NCI-H2107 treated with DMSO at 0.1 percent for 48 hours (cell line): ENCODE measurements at regions not wholly inside any gene's neighbourhood (a gene's known extent, or its start where the extent isn't known, plus 50 kb on each side); places are given as distances from the start of the nearest gene placed in this dataset.
A peak's percentile ranks its signal among the peaks of the same experiment; 100 is the strongest.
"Not testable (repeated sequence)": the region's sequence is repeated elsewhere in the genome, so short reads cannot be mapped to it uniquely, and the experiment has no call there.

Experiments
- DNase-seq: peaks from one replicate; lab custom pipeline; 2025; ENCODE audit not compliant: unreplicated experiment; lab: John Stamatoyannopoulos, UW

- no peak for DNase-seq
Measured at GRCh38 chr10:25707976-25708671, 225.9 kb upstream of the MYO3A start.

DNA sequence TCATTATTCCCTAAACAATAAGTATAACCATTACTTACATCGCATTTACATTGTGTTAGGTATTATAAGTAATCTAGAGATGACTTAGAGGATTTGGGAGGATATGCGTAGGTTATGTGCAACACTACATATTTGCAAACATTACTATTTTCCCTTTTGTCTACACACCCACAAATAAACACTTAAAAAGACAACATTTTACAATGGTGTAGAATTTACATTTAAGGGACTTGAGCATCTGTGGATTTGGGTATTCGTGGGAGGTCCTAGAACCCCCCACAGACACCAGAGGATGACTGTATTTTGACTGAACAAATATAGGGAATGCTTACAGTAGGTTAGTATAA, 220.2 kb upstream of the MYO3A start:
- DNase-seq: no peak

GRCh38 chr10:25724241-25724640, 209.8 kb upstream of the MYO3A start:
- DNase-seq: no peak

DNA sequence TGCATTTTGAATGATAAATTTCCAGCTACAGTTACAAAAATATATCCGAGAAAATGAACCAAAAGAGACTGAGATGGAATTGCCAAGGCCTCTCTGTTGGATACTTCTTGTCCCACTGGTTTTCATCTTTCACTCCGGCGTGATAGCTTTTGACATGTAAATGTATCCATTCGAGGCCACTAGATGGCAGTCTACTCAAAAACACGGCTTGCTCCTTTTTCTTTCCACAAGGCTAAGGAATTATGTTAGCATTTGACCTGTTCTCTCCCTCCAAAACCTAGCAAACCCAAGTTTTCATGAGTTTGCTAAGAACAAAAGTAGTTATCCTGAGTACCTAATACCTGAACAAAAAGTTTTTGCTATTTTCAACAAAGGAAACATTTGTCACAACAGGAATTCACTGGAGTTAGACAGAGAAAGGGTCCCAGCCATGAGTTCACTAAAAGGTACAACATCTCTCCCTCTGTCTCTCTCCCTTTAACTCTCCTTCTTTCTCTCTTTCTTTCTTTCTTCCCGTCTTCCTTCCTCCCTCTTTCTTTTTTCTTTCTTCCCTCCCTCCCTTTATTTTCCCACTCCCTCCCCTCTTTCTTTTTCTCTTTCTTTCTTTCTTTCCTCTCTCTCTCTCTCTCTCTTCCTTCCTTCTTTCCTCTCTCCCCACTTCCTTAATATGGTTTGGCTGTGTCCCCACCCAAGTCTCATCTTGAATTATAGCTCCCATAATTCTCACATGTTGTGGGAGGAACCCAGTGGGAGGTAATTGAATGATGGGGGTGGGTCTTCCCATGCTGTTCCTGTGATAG, 207.9 kb upstream of the MYO3A start:
- DNase-seq: peak; percentile 60

DNA sequence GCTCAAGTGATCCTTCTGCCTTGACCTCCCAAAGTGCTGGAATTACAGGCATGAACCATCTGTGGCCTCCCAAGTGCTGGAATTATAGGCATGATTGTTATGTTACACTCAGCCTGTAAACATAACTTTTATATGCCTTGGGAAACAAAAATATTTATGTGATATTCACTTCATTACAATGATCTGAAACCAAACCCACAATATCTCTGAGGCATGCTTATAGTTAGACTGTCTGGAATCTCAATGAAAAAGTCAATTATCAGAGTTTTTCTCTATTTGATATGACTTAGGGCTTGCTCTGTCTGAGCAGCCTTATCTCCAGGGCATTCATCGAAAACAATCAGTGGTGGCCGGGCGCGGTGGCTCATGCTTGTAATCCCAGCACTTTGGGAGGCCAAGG, 195.3 kb upstream of the MYO3A start:
- no peak for DNase-seq

GRCh38 chr10:25743832-25744231, 190.2 kb upstream of the MYO3A start:
- no peak for DNase-seq

- no peak for DNase-seq
Measured at GRCh38 chr10:25744574-25744973, 189.5 kb upstream of the MYO3A start.

- no peak for DNase-seq
Measured at GRCh38 chr10:25745976-25746375, 188.1 kb upstream of the MYO3A start.

DNA sequence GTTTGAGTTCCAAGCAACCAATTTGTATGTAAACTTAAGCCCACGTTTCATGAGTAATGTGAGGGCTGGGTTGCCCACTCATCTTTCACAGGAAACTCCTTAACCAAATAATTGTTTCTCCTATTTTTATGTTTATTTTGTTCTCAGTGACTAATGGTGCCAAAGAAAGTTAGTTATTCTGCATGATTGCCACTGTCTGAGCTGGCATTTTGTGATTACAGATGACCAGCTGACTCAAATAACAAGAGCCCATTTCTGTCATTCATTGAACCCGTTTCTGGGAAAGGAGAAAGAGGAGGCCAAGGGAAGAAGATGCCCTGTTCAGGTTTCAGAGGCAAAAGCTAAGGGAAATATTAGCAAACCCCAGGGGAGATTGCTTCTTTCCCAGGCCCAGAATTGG, 186.9 kb upstream of the MYO3A start:
- DNase-seq: no peak

DNA sequence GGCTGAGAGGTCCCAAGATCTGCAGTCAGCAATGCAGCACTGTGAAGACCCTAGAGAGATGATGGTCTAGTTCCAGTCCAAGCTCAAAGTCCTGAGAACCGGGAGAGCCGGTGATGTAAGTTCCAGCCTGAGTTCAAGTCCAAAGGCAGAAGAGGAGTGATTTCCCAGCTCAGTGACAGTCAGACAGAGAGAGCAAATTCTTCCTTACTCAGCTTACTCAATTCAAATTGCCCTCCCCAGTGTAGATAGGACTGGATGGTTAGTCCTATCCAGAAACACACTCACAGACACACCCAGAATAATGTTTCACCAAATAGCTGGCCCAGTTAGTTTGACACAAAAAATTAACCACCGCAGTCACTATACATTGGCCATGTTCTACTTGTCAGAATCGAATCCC, 185.5 kb upstream of the MYO3A start:
- no peak for DNase-seq

DNA sequence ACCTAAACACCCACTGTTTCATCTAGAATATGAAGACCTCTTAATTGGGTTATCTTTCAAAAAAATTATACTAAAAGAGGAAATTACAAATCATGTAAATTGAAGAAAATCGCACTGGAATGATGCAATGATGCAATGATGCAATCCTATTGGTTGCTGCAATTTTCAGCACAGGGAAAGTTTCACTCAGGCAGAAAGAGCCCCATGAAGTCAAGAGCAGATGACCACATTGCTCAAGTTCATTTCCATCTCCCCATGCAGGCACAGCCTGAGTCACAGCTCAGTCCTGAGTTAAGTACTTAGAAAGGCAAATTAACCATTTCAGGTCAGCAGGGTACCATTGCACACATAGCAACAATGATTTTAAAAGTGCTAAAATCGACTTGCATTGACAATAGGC, 180.3 kb upstream of the MYO3A start:
- DNase-seq: no peak

DNA sequence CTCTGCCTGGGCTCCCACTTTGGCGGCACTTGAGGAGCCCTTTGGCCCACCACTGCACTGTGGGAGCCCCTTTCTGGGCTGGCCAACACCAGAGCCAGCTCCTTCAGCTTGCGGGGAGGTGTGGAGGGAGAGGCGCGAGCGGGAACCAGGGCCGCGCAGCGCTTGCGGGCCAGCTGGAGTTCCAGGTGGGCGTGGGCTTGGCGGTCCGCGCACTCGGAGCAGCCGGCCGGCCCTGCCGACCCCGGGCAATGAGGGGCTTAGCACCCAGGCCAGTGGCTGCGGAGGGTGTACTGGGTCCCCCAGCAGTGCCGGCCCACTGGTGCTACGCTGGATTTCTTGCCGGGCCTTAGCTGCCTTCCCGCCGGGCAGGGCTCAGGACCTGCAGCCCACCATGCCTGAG, 178.2 kb upstream of the MYO3A start:
- not testable (repeated sequence) for DNase-seq

GRCh38 chr10:25756784-25757183, 177.2 kb upstream of the MYO3A start:
- DNase-seq: no peak

DNA sequence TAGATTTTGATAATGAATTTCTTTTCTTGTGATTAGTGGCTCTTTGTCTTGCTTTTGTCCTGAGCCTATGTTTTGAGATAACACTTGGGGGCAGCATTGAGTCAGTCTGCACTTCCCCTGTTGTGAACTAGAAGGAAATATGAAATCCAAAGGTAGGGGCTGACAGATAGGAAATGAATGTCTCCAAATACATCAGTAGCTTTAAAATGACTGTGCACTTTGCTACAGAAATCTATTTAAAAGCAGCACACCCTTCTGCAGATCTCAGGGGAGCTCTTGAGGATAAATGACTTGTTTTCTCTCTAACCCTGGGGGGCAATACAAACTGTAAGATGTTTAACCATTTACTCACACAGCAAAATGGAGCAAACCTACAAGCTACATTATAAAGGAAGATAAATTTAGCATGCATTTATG, 176.0 kb upstream of the MYO3A start:
- DNase-seq: peak; percentile 71

DNA sequence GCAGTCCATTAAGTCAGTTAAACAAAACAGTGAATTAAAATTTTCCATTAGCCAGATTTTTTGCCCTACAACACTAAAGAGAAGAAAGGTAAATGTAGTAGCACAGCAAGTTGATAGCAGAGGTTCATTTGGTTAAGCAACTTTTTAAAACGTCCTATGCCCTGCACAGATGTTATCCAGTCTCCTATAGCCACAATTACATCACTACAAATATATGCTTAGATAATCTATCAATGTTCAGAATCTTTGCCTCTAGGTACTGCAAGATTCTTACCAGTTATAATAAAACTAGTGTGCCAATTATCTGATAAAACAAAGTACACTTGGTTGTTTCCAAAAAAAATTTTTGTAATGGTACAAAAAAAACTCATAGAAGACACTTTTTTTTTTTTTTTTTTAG, 175.5 kb upstream of the MYO3A start:
- DNase-seq: peak; percentile 15

- DNase-seq: no peak
Measured at GRCh38 chr10:25761937-25762336, 172.1 kb upstream of the MYO3A start.

GRCh38 chr10:25766213-25766612, 167.8 kb upstream of the MYO3A start:
- no peak for DNase-seq

GRCh38 chr10:25766687-25767221, 167.3 kb upstream of the MYO3A start:
- no peak for DNase-seq

GRCh38 chr10:25768167-25768566, 165.9 kb upstream of the MYO3A start:
- no peak for DNase-seq

DNA sequence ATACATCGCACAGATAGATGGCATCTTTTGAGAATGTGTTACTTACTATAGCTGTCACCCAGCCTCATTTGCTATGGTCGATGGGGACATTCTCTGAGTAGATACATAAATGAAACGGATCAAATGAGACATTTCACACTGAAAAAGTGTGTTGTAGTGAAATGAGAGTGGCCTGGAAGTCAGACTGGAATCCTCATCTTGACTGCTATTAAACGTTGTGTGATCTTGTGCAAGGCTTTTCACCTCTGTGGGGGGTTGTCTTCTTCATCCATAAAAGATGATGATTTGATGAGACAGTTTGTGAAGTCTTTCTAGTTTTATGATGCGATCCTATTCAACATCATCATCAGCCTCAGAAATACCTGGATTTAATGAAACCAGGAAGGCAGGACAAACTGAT, 155.4 kb upstream of the MYO3A start:
- DNase-seq: no peak

- peak; percentile 55 for DNase-seq
Measured at GRCh38 chr10:25786161-25786560, 147.9 kb upstream of the MYO3A start.

GRCh38 chr10:25786899-25787298, 147.1 kb upstream of the MYO3A start:
- DNase-seq: no peak
